OCI-LY3 (cell line): ENCODE measurements at regions not wholly inside any gene's neighbourhood (a gene's known extent, or its start where the extent isn't known, plus 50 kb on each side); places are given as distances from the start of the nearest gene placed in this dataset.

Experiments used
- EZH2phosphoT487 ChIP-seq: fragments of 200-600 bp; shearing (Covaris generic); IDR thresholded peaks from 2 replicates; pipeline ENCODE4 v1.6.1; 2018; ENCODE audit warnings: antibody characterized with exemption, mixed run types, low read depth
- TF ChIP-seq, protein P1 (sequence below): fragments of 200-600, 300-600 bp; sonication (generic); IDR thresholded peaks from 2 replicates; pipeline ENCODE4 v1.5.1; 2014; ENCODE audit warnings: antibody characterized with exemption, low read length, low read depth

DNA sequence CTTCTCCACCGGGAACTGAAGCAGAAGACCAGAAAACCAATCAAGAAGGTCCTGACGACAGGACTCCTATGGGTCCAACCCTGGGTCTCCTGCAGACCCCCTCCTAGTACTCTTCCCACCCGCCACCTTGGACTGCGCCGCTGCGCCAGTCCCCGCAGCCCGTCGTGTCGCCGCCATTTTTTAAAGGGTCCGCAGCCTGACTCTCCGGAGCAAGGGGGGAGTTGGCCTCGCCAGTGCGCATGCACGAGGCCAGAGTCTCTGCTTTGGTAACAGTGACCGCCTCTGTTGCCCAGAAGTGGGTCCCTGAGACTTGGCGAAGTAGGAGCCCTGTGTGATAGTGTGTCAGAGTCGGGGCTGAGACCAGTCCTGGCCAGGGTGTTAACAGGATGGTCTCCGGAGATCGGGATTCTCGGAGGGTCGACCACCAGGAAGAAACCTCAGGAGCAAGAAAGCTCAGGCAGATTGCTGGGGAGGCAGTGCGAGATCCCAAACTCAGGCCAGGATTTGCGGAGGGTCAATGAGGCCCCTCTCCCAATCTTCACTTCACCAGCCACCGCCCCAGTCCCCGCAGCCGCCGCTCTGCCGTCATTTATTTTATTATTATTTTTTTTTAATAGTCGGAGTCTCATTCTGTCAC lies 612.5 kb downstream of the KCNJ18 start:
- TF ChIP-seq, protein P1, sequence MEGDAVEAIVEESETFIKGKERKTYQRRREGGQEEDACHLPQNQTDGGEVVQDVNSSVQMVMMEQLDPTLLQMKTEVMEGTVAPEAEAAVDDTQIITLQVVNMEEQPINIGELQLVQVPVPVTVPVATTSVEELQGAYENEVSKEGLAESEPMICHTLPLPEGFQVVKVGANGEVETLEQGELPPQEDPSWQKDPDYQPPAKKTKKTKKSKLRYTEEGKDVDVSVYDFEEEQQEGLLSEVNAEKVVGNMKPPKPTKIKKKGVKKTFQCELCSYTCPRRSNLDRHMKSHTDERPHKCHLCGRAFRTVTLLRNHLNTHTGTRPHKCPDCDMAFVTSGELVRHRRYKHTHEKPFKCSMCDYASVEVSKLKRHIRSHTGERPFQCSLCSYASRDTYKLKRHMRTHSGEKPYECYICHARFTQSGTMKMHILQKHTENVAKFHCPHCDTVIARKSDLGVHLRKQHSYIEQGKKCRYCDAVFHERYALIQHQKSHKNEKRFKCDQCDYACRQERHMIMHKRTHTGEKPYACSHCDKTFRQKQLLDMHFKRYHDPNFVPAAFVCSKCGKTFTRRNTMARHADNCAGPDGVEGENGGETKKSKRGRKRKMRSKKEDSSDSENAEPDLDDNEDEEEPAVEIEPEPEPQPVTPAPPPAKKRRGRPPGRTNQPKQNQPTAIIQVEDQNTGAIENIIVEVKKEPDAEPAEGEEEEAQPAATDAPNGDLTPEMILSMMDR, result no peak
- no peak for TF ChIP-seq EZH2phosphoT487
